ENCODE measurements at regions not wholly inside any gene's neighbourhood (a gene's known extent, or its start where the extent isn't known, plus 50 kb on each side); places are given as distances from the start of the nearest gene placed in this dataset.
"Not testable (repeated sequence)": the region's sequence is repeated elsewhere in the genome, so short reads cannot be mapped to it uniquely, and the experiment has no call there.

GRCh38 chr3:104069114-104069513 lies 1297.6 kb upstream of the ALCAM start:
- DNase-seq, result no peak

- DNase-seq, result no peak
Observed at GRCh38 chr3:104070906-104071305, 1295.8 kb upstream of the ALCAM start.

GRCh38 chr3:104080088-104080626 lies 1286.6 kb upstream of the ALCAM start:
- DNase-seq, result no peak

- DNase-seq, result no peak
Observed at GRCh38 chr3:104088738-104089137, 1278.0 kb upstream of the ALCAM start.

GRCh38 chr3:104089987-104090386 lies 1276.7 kb upstream of the ALCAM start:
- not testable (repeated sequence) for DNase-seq

- DNase-seq, result no peak
Observed at GRCh38 chr3:104101736-104102135, 1265.0 kb upstream of the ALCAM start.

- DNase-seq, result no peak
Observed at GRCh38 chr3:104102386-104102785, 1264.3 kb upstream of the ALCAM start.

- DNase-seq, result no peak
Observed at GRCh38 chr3:104106276-104106675, 1260.4 kb upstream of the ALCAM start.

GRCh38 chr3:104108522-104108921 lies 1258.2 kb upstream of the ALCAM start:
- no peak for DNase-seq

GRCh38 chr3:104126463-104126862 lies 1240.2 kb upstream of the ALCAM start:
- no peak for DNase-seq

GRCh38 chr3:104126864-104127553 lies 1239.7 kb upstream of the ALCAM start:
- no peak for DNase-seq

- DNase-seq, result no peak
Observed at GRCh38 chr3:104127830-104128229, 1238.9 kb upstream of the ALCAM start.

GRCh38 chr3:104132566-104133403 lies 1233.9 kb upstream of the ALCAM start:
- no peak for DNase-seq

- no peak for DNase-seq
Observed at GRCh38 chr3:104133630-104134029, 1233.1 kb upstream of the ALCAM start.

- DNase-seq, result no peak
Observed at GRCh38 chr3:104137116-104137515, 1229.6 kb upstream of the ALCAM start.

GRCh38 chr3:104145164-104145563 lies 1221.5 kb upstream of the ALCAM start:
- DNase-seq, result no peak

- DNase-seq, result no peak
Observed at GRCh38 chr3:104149154-104149553, 1217.6 kb upstream of the ALCAM start.

- no peak for DNase-seq
Observed at GRCh38 chr3:104150724-104151123, 1216.0 kb upstream of the ALCAM start.

- DNase-seq, result no peak
Observed at GRCh38 chr3:104154896-104155295, 1211.8 kb upstream of the ALCAM start.

GRCh38 chr3:104165866-104166265 lies 1200.8 kb upstream of the ALCAM start:
- no peak for DNase-seq

GRCh38 chr3:104168386-104168785 lies 1198.3 kb upstream of the ALCAM start:
- DNase-seq, result no peak

GRCh38 chr3:104175696-104176095 lies 1191.0 kb upstream of the ALCAM start:
- no peak for DNase-seq

- DNase-seq, result no peak
Observed at GRCh38 chr3:104176706-104177105, 1190.0 kb upstream of the ALCAM start.

- DNase-seq, result no peak
Observed at GRCh38 chr3:104178680-104179079, 1188.0 kb upstream of the ALCAM start.
